ENCODE measurements at regions not wholly inside any gene's neighbourhood (a gene's known extent, or its start where the extent isn't known, plus 50 kb on each side); places are given as distances from the start of the nearest gene placed in this dataset.
A peak's percentile ranks its signal among the peaks of the same experiment; 100 is the strongest.

- intact Hi-C loops (cut with micrococcal nuclease) (loop anchor here (1.0 to 5.0 kb wide), 2 partner anchors 90 to 334 kb away; partner anchors contain the start of gene SEMA6D), dilution Hi-C loops (cut with HindIII; ENCODE audit: low sequenced_read_pairs, unreplicated experiment) (no loop called here), in situ Hi-C loops (cut with MboI; ENCODE audit: low sequenced_read_pairs) (no loop called here)
- no peak for TF ChIP-seq RCOR1 (IDR thresholded peaks at IDR 0.05; ENCODE audit: insufficient replicate concordance, low read length)
- TF ChIP-seq MXI1 (IDR thresholded peaks at IDR 0.05; ENCODE audit: borderline replicate concordance, low read depth, low read length) = no peak
- no peak for TF ChIP-seq RAD21 (IDR thresholded peaks at IDR 0.05; ENCODE audit: low read length)
- no peak for TF ChIP-seq CHD1 (IDR thresholded peaks at IDR 0.05; ENCODE audit: low read depth, low read length)
- TF ChIP-seq, protein P1, sequence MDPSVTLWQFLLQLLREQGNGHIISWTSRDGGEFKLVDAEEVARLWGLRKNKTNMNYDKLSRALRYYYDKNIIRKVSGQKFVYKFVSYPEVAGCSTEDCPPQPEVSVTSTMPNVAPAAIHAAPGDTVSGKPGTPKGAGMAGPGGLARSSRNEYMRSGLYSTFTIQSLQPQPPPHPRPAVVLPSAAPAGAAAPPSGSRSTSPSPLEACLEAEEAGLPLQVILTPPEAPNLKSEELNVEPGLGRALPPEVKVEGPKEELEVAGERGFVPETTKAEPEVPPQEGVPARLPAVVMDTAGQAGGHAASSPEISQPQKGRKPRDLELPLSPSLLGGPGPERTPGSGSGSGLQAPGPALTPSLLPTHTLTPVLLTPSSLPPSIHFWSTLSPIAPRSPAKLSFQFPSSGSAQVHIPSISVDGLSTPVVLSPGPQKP (IDR thresholded peaks at IDR 0.05; ENCODE audit: borderline replicate concordance, low read depth, low read length) = no peak
- no peak for TF ChIP-seq NFE2L2 (IDR thresholded peaks at IDR 0.05; ENCODE audit: low read depth, low read length)
- no peak for TF ChIP-seq SMC3 (IDR thresholded peaks at IDR 0.05; ENCODE audit: low read depth, low read length)
- no peaks in the 10 kb centered on the region for H4K20me1 ChIP-seq (ENCODE audit: insufficient read depth, low read length)
- H2BK120ac ChIP-seq (ENCODE audit: low read depth, low read length) = peak overlapping the region; percentile 91
- peaks cover 5% of the 10 kb centered on the region for H3K9me1 ChIP-seq (ENCODE audit: insufficient read depth, low read length)
- no peak overlapping the region for H2AK5ac ChIP-seq (ENCODE audit: low read depth, low read length)
- CTCF ChIA-PET = interaction anchor here (1.5 to 1.6 kb wide), 2 partner anchors 9 to 11 kb away, joined by 4 to 6 read pairs; no protein-coding TSS in a partner anchor
- H3K18ac ChIP-seq (ENCODE audit: low read depth, low read length) = peak overlapping the region; percentile 73; the same call in 1 of the 2 replicates
- H2AFZ ChIP-seq (replicated peaks; ENCODE audit: low read length, poor library complexity) = no peak overlapping the region
- no peaks in the 10 kb centered on the region for H3K27me3 ChIP-seq (ENCODE audit: control insufficient read depth, insufficient read depth, low read length)
- H3K56ac ChIP-seq (ENCODE audit: extremely low read depth, insufficient read depth, low read length) = peak overlapping the region; percentile 86; the same call in 1 of the 2 replicates
- H2AK9ac ChIP-seq (replicated peaks; ENCODE audit: low read depth, low read length, poor library complexity) = no peak overlapping the region
- no peaks in the 10 kb centered on the region for H3K9me3 ChIP-seq (ENCODE audit: control insufficient read depth, insufficient read depth, low read length)
- H3K79me1 ChIP-seq (ENCODE audit: low read depth in 1 of 2, low read length in 2 of 2) = no peaks in the 10 kb centered on the region
- ATAC-seq (ENCODE audit: low read depth) (peak; percentile 47), DNase-seq (no peak)
- H4K8ac ChIP-seq (ENCODE audit: low read depth in 2 of 2, low read length in 2 of 2) = peak overlapping the region; percentile 6 to 86; a peak in 3 of 4 replicates
- peak overlapping the region; percentile 48; the same call in 1 of the 2 replicates for H3K23ac ChIP-seq (ENCODE audit: low read depth, low read length)
- H3K4me2 ChIP-seq (ENCODE audit: low read depth, low read length) = peak overlapping the region; percentile 70
- H3K4me1 ChIP-seq (ENCODE audit: control insufficient read depth, insufficient read depth, low read length) = peaks cover 11% of the 10 kb centered on the region
- H3K4me3 ChIP-seq (ENCODE audit: insufficient read depth, low read depth, low read length) = no peak overlapping the region
- H3K27ac ChIP-seq (ENCODE audit: insufficient read depth, low read length) = peak overlapping the region; percentile 50; the same call in 1 of the 2 replicates
- POLR2A ChIA-PET (ENCODE audit: unreplicated experiment) = no interaction called here
- no peak overlapping the region; the same call in 1 of the 2 replicates for H3K9ac ChIP-seq (ENCODE audit: low read depth, low read length)
- 60% methylated on average over 1 of the region's 3 CpGs; no CpG with 5 or more reads in 1 of the 2 experiments for WGBS, 2 experiments (ENCODE audit: extremely low coverage in 2 of 2, insufficient read length in 1 of 2)
- peak overlapping the region; percentile 72 for H4K91ac ChIP-seq (ENCODE audit: insufficient read depth, low read depth, low read length)
- peak overlapping the region; percentile 78 for H2BK20ac ChIP-seq (ENCODE audit: low read depth, low read length)
- H3K36me3 ChIP-seq (ENCODE audit: control insufficient read depth, insufficient read depth, low read length) = no peaks in the 10 kb centered on the region
- H3K4ac ChIP-seq (ENCODE audit: low read depth, low read length) = peak overlapping the region; percentile 81
- peak overlapping the region; percentile 2; the same call in 2 of the 3 replicates for H2BK15ac ChIP-seq (ENCODE audit: low read depth, low read length)
- BruUV-seq (replicated peaks) = no TSS peak
- peak overlapping the region; percentile 82 for H3K14ac ChIP-seq (replicated peaks; ENCODE audit: low read depth, low read length)
- peak overlapping the region; percentile 40; the same call in 1 of the 2 replicates for H4K5ac ChIP-seq (ENCODE audit: low read depth, low read length)
- peak overlapping the region; percentile 80 for H2BK5ac ChIP-seq (ENCODE audit: low read depth, low read length, poor library complexity, severe bottlenecking)
Observed at GRCh38 chr15:47383801-47384200, 333.5 kb upstream of the SEMA6D start.

Measured in IMR-90 (cell line).